HEK293T (cell line): ENCODE measurements at regions not wholly inside any gene's neighbourhood (a gene's known extent, or its start where the extent isn't known, plus 50 kb on each side); places are given as distances from the start of the nearest gene placed in this dataset.

Experiments
- ARNT ChIP-seq: fragments of 450-650 bp; IDR thresholded peaks from 2 replicates; pipeline ENCODE4 v1.6.1; 2017; ENCODE audit warnings: mild to moderate bottlenecking
- BHLHE40 ChIP-seq: fragments of 450-650 bp; IDR thresholded peaks from 2 replicates; pipeline ENCODE4 v1.6.1; 2016; ENCODE audit warnings: mild to moderate bottlenecking, moderate library complexity, borderline replicate concordance
- LEF1 ChIP-seq: fragments of 450-650 bp; IDR thresholded peaks from 2 replicates; pipeline ENCODE4 v1.6.1; 2017; ENCODE audit warnings: mild to moderate bottlenecking, borderline replicate concordance
- NFRKB ChIP-seq: fragments of 450-650 bp; IDR thresholded peaks from 2 replicates; pipeline ENCODE4 v1.6.1; 2016; ENCODE audit warnings: mild to moderate bottlenecking, moderate library complexity
- SP1 ChIP-seq: fragments of 450-650 bp; IDR thresholded peaks from 2 replicates; pipeline ENCODE4 v1.6.1; 2017
- SUZ12 ChIP-seq: fragments of 450-650 bp; IDR thresholded peaks from 2 replicates; pipeline ENCODE4 v1.6.1; 2016; ENCODE audit warnings: mild to moderate bottlenecking
- TARDBP ChIP-seq: fragments of 450-650 bp; IDR thresholded peaks from 2 replicates; pipeline ENCODE4 v1.6.1; 2016
- ZNF384 ChIP-seq: fragments of 450-650 bp; IDR thresholded peaks from 2 replicates; pipeline ENCODE4 v1.6.1; 2016
- TF ChIP-seq, protein P1 (sequence below): fragments of 450-650 bp; IDR thresholded peaks from 2 replicates; pipeline ENCODE4 v1.6.1; 2016

DNA sequence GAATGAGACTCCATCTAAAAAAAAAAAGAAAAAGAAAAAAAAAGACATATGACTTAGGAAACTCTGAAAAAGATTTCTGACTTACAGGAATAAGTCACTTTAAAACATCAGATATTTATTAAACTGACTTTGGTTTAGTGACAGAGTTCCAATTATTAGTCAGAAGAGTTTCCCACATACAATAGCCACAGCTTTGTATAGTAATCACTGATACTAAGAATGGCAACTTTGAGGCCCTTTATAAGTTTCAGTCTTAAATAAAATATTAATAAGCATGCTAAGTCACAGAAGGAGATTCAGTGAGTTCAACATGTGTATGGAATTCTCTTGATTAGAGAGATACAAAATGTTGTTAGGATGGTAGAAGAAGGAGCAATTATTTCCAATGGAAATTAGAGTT is 652.3 kb upstream of the AMOT start:
- TF ChIP-seq BHLHE40 (no peak), TARDBP (no peak), LEF1 (no peak), SP1 (no peak), ARNT (no peak), ZNF384 (no peak), SUZ12 (no peak), NFRKB (no peak)
- TF ChIP-seq, protein P1, sequence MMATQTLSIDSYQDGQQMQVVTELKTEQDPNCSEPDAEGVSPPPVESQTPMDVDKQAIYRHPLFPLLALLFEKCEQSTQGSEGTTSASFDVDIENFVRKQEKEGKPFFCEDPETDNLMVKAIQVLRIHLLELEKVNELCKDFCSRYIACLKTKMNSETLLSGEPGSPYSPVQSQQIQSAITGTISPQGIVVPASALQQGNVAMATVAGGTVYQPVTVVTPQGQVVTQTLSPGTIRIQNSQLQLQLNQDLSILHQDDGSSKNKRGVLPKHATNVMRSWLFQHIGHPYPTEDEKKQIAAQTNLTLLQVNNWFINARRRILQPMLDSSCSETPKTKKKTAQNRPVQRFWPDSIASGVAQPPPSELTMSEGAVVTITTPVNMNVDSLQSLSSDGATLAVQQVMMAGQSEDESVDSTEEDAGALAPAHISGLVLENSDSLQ = no peak
